ENCODE measurements at regions not wholly inside any gene's neighbourhood (a gene's known extent, or its start where the extent isn't known, plus 50 kb on each side); places are given as distances from the start of the nearest gene placed in this dataset.

- no peak overlapping the region for H2AK5ac ChIP-seq (ENCODE audit: insufficient read length, low read length)
- no peaks in the 10 kb centered on the region for H3K23me2 ChIP-seq (ENCODE audit: insufficient read length, low read depth, low read length, poor library complexity, severe bottlenecking)
- no peaks in the 10 kb centered on the region for H3K4me1 ChIP-seq (ENCODE audit: insufficient read depth, low read length)
- H2BK15ac ChIP-seq (ENCODE audit: low read depth, low read length) = no peak overlapping the region
- Mint-ChIP-seq H3K4me3 (no peak overlapping the region), H3K4me1 (peaks cover 10 to 19% of the 10 kb centered on the region in 2 experiments), H3K9me3 (peaks cover 3% of the 10 kb centered on the region in 2 experiments; a peak in 3 of 5 replicates), H3K27me3 (ENCODE audit: low read depth) (no peaks in the 10 kb centered on the region), H3K27ac (no peak overlapping the region), H3K36me3 (ENCODE audit: insufficient read depth in 1 of 3, low read depth in 3 of 3) (no peaks in the 10 kb centered on the region; a peak in 1 of 7 replicates)
- no peak overlapping the region for H4K8ac ChIP-seq (replicated peaks; ENCODE audit: insufficient read length, low read depth, low read length)
- H3K14ac ChIP-seq (ENCODE audit: insufficient read depth, low read length) = no peak overlapping the region
- no peak overlapping the region for H2BK20ac ChIP-seq (ENCODE audit: low read depth, low read length, poor library complexity, severe bottlenecking)
- H4K91ac ChIP-seq (ENCODE audit: insufficient read length, low read depth, low read length) = no peak overlapping the region
- no peak overlapping the region for H2BK5ac ChIP-seq (ENCODE audit: insufficient read length, low read length)
- H3T11ph ChIP-seq (ENCODE audit: low read length) = no peak overlapping the region
- no peak overlapping the region for H3K4me2 ChIP-seq (ENCODE audit: insufficient read depth, insufficient read length, low read length)
- H2BK12ac ChIP-seq (ENCODE audit: insufficient read length, low read depth, low read length) = no peak overlapping the region
- H3K56ac ChIP-seq (ENCODE audit: insufficient read length, low read depth, low read length) = no peak overlapping the region
- no peaks in the 10 kb centered on the region for H3K27me3 ChIP-seq (ENCODE audit: insufficient read depth, low read length)
- DNase-seq = no peak
- H3K18ac ChIP-seq (ENCODE audit: insufficient read length, low read depth, low read length) = no peak overlapping the region
- no peak for TF ChIP-seq CTCF (conservative IDR thresholded peaks at IDR 0.05)
- H3K4ac ChIP-seq (ENCODE audit: low read depth, low read length) = no peak overlapping the region
- no peak overlapping the region for H2AFZ ChIP-seq (ENCODE audit: low read length)
- no peaks in the 10 kb centered on the region for H3K79me2 ChIP-seq (ENCODE audit: insufficient read depth, low read length)
- H3K79me1 ChIP-seq (ENCODE audit: insufficient read depth, low read depth, low read length, poor library complexity, severe bottlenecking) = no peaks in the 10 kb centered on the region
- no peak overlapping the region for H2BK120ac ChIP-seq (ENCODE audit: low read depth, low read length, poor library complexity, severe bottlenecking)
- H4K20me1 ChIP-seq (ENCODE audit: control insufficient read depth, insufficient read depth, insufficient read length) = no peaks in the 10 kb centered on the region
- WGBS (ENCODE audit: extremely low coverage, insufficient read length, low lambda C conversion rate) = no CpG with 5 or more reads among the region's 1 CpG
- no peak overlapping the region for H3K23ac ChIP-seq (ENCODE audit: insufficient read length, low read depth, low read length)
- H3K9ac ChIP-seq (ENCODE audit: extremely low read depth, insufficient read length, low read length) = no peak overlapping the region
- H4K5ac ChIP-seq (ENCODE audit: insufficient read length, low read depth, low read length) = no peak overlapping the region
- H3K27ac ChIP-seq (ENCODE audit: insufficient read length, low read depth, low read length) = no peak overlapping the region
- H3K9me3 ChIP-seq (ENCODE audit: control insufficient read depth, low read depth, low read length) = no peaks in the 10 kb centered on the region
Measured at GRCh38 chr5:50593681-50594080, 72.8 kb upstream of the PARP8 start.
